Posterior vena cava (tissue), 2 donors: ENCODE measurements at regions not wholly inside any gene's neighbourhood (a gene's known extent, or its start where the extent isn't known, plus 50 kb on each side); places are given as distances from the start of the nearest gene placed in this dataset.

Source experiments
- DNase-seq: peaks from one replicate; pipeline ENCODE4 v3.0.0-alpha.2; 2020; ENCODE audit warnings: low spot score
- intact Hi-C, 2 donors: fragments of 100-400 bp; cut with DNase I; formaldehyde crosslinking; loops; one replicate each; pipeline versions ENCODE4 v1.14.1 to v1.14.2; 2022 to 2023
- donor health status: DM: yes; HTN: yes; CAD: no.
- donor health status: DM: yes; HTN: yes; CAD: no.

DNA sequence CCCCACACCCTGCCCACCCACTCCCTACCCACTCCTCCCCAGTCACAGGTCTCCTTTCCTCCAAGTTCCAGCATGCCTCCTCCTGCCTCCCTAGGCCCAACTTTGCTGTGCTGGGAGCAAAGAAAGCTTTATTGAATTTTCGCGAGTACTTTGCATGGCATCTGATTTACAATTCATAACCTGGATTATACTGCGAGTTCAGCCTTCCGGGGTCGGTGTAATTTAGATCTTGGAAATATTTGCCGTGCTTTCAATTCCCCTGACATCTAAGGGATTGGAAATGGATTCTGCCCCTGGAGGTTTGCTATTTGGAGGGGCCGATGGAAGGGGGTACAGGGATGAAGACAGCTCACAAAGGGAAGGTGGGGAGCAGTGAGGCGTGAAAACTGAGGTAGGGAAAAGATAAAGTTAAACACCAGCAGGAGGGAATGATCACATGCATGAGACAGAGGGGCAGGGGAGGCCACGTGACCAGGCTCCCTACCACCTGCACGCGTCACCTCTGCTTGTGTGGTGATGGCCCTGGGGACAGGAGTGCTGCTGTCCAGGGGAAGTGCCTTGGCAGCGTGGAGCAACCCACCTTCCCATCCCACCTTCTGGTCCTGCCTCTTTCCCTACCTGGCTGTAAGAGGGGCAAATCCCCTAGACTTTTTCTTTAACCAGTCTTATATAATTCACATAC lies 132.3 kb upstream of the RPL38 start:
- no peak for DNase-seq
- intact Hi-C loops = no loop called here

DNA sequence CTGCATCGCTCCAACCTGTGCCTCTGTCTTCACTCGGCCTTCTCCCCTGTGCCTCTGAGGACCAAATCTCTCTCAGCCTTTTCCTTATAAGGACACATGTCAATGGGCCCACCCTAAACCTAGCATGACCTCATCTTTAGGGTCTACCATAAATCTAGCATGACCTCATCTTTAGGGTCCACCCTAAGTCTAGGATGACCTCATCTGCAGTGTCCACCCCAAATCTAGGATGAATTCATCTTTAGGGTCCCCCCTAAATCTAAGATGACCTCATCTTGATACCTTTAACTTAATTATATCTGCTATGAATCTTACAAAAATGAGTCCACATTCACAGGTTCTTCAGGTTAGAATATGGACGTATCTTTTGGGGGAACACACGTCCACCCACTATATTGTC lies 131.1 kb upstream of the RPL38 start:
- no peak for DNase-seq
- intact Hi-C loops = no loop called here

GRCh38 chr17:74076446-74076845 lies 127.0 kb upstream of the RPL38 start:
- intact Hi-C loops = no loop called here
- DNase-seq = no peak

DNA sequence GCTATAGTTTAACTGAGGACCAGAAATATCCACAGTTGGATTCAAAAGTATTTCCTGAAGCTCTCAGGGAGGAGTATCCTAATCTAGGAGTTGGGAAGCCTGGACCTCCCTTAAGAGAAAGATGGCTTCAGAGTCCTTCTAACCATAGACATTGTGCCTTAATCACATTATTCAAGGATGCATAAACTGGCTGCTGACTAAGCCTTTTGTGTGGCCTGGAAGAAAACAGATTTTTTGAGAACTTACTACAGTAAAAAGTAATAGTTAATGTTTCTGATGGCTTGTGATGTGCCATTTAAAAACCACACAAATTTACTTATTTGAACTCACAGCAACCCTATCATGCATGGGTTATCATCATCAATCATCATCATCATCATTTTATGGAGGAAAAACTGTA lies 126.2 kb upstream of the RPL38 start:
- intact Hi-C loops = no loop called here
- no peak for DNase-seq

GRCh38 chr17:74078363-74078941 lies 125.0 kb upstream of the RPL38 start:
- DNase-seq = no peak
- intact Hi-C loops = no loop called here

DNA sequence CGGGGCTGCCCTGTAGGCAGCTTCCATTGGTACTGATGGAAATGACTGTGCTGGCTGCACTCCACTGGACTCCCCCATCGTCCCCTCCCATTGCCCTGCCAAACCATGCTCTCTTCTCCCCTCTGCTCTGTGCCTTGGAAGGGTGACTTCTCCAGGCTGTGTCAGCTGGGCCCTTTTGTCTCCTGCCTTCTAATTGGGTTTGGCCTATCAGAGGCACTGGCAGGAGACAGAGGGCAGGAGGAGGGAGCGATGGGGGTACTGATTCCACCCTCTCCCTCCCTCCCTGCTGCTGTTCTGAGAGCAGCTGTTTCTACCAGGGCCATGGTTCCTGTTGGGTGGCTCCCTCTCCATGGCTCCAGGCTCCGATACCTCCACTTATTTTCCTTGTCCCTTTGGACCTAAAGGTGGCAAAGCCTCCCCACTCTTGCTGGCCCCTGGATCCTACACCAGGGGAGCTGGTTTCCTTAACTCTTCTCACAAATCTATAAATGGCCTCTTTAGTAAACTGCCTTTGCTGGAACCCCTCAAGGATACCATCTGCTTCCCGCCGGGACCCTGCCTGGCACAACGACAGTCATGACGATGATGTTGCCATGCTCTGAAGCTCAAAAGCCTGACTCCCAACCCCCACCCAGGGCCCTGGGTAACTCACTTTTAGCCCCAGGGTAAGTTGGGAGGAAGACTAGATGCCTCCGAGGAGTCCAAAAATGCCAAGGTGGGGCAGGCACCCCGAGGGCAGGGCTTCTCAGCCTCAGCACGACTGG lies 123.8 kb upstream of the RPL38 start:
- DNase-seq = no peak
- intact Hi-C loops = loop anchor here in 1 of 2 donors (1.0 kb wide), 1 partner anchor 18 kb away; no protein-coding TSS in a partner anchor

DNA sequence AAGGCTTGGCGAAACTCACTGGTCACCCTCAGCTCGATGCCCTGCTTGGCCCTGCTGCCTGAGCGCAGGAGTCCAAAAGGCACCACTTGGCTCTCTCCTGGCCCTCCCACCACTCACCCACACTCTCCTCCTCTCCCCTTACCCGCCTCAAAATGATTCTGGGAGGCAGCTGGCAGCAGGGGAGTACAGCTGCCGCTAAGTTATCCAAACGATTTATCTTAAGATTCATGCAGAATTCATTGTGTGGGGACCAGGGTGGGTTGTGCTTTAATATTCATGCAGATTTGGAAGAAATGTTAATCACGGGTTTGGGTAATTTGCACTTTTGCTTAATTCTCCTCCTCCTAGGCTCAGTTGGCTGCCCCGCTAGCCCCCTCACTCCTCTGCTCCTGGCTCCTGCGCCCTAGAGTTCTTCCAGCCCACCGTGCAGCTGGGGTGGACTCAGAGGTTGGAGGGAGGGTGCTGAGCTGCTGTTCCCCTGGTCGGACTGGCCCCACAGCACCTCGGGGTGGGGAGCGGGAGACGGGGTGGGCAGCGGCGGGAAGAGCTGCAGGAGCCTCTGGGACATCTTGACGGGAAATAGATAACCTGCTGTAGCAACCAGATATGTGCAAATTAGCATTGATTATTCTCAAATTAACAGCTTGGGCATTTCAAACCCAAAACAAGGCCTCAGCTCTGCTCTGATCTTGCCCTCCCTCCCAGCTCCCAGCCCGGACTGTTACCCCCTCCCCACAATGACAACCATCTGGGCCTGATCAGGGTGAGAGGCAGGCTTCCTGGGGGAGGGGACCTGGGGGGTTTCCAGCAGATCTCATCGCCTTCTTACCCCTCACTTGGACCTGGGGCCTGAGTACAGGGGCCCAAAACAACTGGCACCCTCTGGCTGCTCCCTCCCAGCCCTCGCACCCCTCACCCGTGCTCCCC lies 122.6 kb upstream of the RPL38 start:
- DNase-seq = no peak
- intact Hi-C loops = loop anchor here in 1 of 2 donors (1.0 kb wide), 1 partner anchor 25 kb away; no protein-coding TSS in a partner anchor

DNA sequence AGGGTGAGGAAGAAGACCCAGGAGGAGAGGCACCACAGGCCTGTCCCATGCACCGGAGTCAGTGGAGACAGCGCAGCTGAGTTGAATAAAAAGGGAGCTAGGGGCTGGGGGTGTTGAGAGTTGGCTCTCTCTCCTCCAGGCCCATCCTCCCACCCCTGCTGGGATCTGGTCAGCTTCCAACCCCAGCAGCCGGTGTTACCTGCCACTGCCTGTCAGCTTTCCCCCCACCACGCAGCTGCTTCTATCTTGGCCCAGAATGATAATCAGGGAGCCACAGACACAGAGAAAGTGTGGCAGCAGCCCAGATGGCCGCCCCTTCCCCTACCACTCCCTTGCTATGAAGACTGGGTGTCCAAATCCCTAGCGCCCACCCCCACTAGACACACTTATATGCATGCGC lies 120.6 kb upstream of the RPL38 start:
- no peak for DNase-seq
- intact Hi-C loops = no loop called here

DNA sequence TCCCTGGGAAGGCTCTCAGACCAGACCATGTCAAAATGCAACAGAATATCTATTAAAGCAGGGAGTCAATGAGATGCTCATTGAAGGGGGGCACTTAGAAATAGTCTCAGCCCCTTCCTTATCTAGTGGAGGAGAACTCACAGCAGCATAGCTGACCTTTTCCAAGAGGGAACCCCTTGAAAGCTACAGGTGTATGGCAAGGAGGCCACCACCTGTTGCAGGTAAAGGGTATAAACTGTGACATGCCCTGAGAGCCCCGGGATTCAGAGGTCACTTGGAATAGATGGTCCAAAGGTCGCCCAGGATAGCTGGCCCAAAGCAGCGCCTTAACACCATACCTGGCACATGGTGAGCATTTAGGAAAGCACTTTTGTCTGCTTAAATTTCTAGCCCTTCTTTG lies 120.2 kb upstream of the RPL38 start:
- intact Hi-C loops = no loop called here
- DNase-seq = no peak

GRCh38 chr17:74085434-74085833 lies 118.0 kb upstream of the RPL38 start:
- DNase-seq = no peak

DNA sequence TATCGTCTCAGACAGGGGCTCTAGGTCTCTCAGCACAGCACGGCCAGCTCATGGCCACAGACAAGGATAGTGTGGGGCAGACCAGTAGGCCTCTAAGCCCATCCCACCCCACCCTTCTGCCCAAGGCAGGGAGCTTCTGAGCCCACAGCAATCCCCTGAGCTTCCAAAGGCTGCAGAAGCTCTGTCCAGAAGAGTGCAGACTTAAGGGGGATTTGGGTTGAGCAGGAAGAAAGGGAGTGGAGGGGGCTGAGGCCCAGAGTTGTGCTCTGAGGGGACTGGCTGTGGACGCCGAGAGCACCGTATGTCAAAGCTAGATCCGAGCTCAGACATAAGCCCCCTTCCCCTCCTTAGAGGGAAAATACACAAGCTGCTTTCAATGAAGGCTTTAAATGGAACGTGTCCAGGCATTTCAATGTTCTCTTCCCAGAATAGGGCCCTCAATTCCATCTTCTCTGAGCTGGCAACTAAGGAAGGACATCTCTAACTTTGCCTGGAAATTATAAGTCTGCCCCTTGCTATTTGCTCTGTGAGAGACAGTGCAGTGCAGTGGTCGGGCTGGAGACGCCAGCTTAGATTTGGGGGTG lies 116.4 kb upstream of the RPL38 start:
- intact Hi-C loops = no loop called here
- DNase-seq = no peak

More at GRCh38 chr17:74085434-74085833, 118.0 kb upstream of the RPL38 start:
- intact Hi-C loops = no loop called here

- intact Hi-C loops = no loop called here
- peak; percentile 48 for DNase-seq
Observed at GRCh38 chr17:74088285-74088933, 115.1 kb upstream of the RPL38 start.

DNA sequence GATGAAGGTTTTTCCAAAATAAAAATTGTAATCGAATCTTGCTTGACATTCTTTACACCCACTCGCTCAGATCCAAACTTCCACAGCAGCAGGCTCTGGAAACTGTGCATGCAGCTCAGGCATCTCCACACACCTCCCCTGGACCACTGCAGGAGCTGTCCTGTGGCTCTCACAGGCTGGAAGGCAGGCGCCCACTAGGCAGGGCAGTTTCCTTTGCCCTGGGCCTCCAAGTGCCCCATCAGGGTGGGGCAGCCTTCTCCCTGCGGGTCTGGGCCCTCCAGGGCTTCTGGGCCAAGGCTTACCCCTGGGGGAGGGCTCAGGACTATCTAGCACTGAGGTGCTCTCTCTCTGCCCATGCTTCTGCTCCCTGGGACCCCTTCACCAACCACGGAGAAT lies 114.5 kb upstream of the RPL38 start:
- peak; percentile 24 for DNase-seq
- intact Hi-C loops = no loop called here

DNA sequence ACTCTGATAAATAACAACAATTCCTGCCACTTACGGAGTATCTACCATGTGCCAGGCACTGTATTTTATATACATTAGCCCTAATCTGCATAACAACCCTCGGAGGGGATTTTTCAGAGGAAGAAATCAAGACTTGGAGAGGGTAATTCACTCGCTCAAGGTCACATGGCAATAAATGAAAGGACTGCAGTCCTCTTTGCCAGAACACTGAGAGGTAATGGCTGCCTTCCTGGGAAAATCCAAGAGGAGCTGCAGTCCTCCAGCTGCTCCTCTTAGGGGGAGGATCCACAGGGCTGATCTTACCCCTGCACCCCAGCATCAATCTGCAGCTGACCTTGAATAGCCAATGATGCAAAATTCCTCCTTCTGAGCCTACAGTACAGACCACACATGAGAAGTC lies 114.1 kb upstream of the RPL38 start:
- DNase-seq = no peak
- intact Hi-C loops = no loop called here

DNA sequence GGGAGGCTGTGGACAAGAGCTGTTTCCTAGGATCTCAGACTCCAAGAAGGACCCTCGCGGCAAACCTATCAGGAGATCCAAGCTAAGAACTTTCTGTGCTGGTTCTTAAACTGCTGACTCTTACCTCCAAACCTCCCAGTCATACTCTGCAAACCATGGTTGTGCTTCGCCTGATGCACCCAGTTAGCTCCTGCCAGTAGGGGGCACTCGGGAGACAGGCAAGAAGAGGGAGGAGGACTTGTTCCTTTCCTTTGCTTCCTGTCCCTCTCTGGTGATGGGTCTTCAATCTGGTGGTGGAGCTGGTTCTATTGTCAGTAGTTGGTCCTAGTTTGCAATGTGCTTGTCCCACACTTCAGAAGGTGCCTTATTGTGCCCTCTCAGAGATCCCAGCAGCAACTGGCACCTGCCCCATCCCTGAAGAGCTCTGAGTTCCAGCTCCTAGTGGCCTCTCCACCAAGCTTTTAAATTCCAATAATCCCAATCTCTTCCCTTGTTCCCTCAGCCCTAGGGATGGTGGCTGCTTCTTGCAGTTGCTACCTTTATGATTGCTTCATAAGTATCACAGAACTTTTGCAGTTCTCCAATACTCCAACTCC lies 113.5 kb upstream of the RPL38 start:
- intact Hi-C loops = no loop called here
- no peak for DNase-seq

GRCh38 chr17:74094651-74095050 lies 108.8 kb upstream of the RPL38 start:
- intact Hi-C loops = no loop called here
- DNase-seq = no peak

GRCh38 chr17:74096456-74096855 lies 107.0 kb upstream of the RPL38 start:
- intact Hi-C loops = no loop called here
- DNase-seq = peak; percentile 19

DNA sequence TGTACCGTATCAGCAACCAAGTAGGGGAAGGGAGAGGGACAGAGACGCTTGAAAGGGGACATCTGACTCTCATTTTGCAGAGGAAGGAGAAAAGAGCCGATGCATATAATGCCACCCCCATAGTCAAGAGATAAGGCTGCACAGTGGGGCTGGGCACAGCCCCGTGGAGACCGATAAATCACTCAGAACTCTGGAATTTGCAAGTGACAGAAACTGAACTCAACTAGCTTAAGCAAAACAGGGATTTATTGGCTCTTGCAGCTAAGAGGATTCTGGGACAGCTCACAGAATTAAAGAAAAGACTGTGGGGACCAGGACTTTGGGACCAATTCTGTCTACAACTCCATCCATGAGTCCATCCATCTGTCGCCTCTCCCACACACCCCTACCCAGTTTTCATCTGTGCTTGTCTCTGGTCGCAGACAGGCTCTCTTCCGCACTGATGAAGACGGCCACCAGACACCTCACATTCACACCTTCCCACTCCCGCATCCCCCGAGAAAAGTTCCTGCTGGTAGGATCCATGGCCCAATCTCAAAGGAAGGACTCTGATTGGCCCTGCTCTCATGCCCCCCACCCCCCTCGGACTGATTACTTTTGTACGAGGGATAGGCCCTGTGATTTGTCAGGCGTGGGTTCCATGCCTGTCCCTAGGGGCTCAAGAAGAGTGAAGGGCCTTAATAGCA lies 105.9 kb upstream of the RPL38 start:
- intact Hi-C loops = loop anchor here in 1 of 2 donors (1.0 kb wide), 1 partner anchor 18 kb away; no protein-coding TSS in a partner anchor
- peak; percentile 22 for DNase-seq
